K562 (cell line): ENCODE measurements at regions not wholly inside any gene's neighbourhood (a gene's known extent, or its start where the extent isn't known, plus 50 kb on each side); places are given as distances from the start of the nearest gene placed in this dataset.

ENCODE experiments used
- ATAC-seq: fragments of 200-7000 bp; cut with Tn5 transposase; 3 replicates; pipeline ENCODE4 v1.9.1; 2020; ENCODE audit warnings: moderate library complexity
- BruUV-seq: library from RNA; stranded (reverse); fragments of 400-500 nt; replicated peaks from 2 replicates; lab custom pipeline; 2021; lab: Mats Ljungman, UMichigan
- CTCF ChIA-PET: fragments of 300-600 bp; formaldehyde crosslinking; extraction: SDS; loops from one replicate; lab custom pipeline; 2021; ENCODE audit warnings: low intra/inter-chr PET ratio; lab: Yijun Ruan, JAX
- POLR2A ChIA-PET: fragments of 300-600, 350-650 bp; sonication (Branson Sonifier 250); formaldehyde crosslinking; extraction: SDS; loops from one replicate; lab custom pipeline; 2021; ENCODE audit warnings: antibody characterized with exemption, inconsistent platforms; lab: Yijun Ruan, JAX
- DNase-seq, 4 experiments: peaks; one replicate each; pipeline versions ENCODE4 v3.0.0 to v3.0.0-alpha.2; 2011 to 2018; ENCODE audit warnings: low spot score in 3 of 4, mixed read lengths in 3 of 4; ENCODE audit errors: extremely low read depth in 1 of 4
- FAIRE-seq: peaks from 2 replicates; lab custom pipeline; 2011; peaks lifted over from hg19 to GRCh38; lab: Jason Lieb, UNC
- H2AFZ ChIP-seq: 2 replicates; pipeline ENCODE4 v1.6.0; 2011; ENCODE audit warnings: low read depth, low read length, control low read depth, inconsistent platforms
- H3K27ac ChIP-seq: fragments of 200-600 bp; 3 replicates; pipeline ENCODE4 v1.8.0; 2011; ENCODE audit warnings: low read depth, mild to moderate bottlenecking, control low read depth, inconsistent platforms, low read length, moderate library complexity, mixed read lengths; ENCODE audit errors: extremely low read depth
- H3K27me3 ChIP-seq, 2 experiments: fragments of 300-600 bp in 1 of 2; 2 replicates in 1 of 2; 3 replicates in 1 of 2; pipeline versions ENCODE4 v1.6.0 to v1.8.0; 2011; ENCODE audit warnings: inconsistent platforms in 2 of 2, low read length in 2 of 2, mild to moderate bottlenecking in 1 of 2, mixed read lengths in 1 of 2, moderate library complexity in 1 of 2; ENCODE audit not compliant: control insufficient read depth in 2 of 2, insufficient read depth in 2 of 2
- H3K36me3 ChIP-seq: fragments of 300-600 bp; 3 replicates; pipeline ENCODE4 v1.8.0; 2011; ENCODE audit warnings: mild to moderate bottlenecking, low read length, inconsistent platforms; ENCODE audit not compliant: control insufficient read depth, insufficient read depth
- H3K4me1 ChIP-seq, 2 experiments: fragments of 200-600 bp in 1 of 2; replicated peaks in 1 of 2; 2 replicates in 1 of 2; 3 replicates in 1 of 2; pipeline versions ENCODE4 v1.5.1 to v1.8.0; 2011; ENCODE audit warnings: inconsistent platforms in 2 of 2, low read length in 2 of 2, mild to moderate bottlenecking in 1 of 2, mixed read lengths in 1 of 2, moderate library complexity in 1 of 2; ENCODE audit not compliant: control insufficient read depth in 2 of 2, insufficient read depth in 2 of 2
- H3K4me2 ChIP-seq: 2 replicates; pipeline ENCODE4 v1.6.1; 2011; ENCODE audit warnings: low read length, control low read depth, inconsistent platforms, mixed read lengths; ENCODE audit not compliant: insufficient read depth
- H3K4me3 ChIP-seq: fragments of 200-600 bp; sonication (generic), shearing (Covaris generic); 2 replicates; pipeline ENCODE4 v1.5.1; 2016; ENCODE audit warnings: control low read depth, inconsistent platforms
- H3K79me2 ChIP-seq: fragments of 200-600 bp; 3 replicates; pipeline ENCODE4 v1.8.0; 2011; ENCODE audit warnings: low read length, inconsistent platforms; ENCODE audit not compliant: control insufficient read depth, insufficient read depth
- H3K9ac ChIP-seq, 2 experiments: 2 replicates each; pipeline versions ENCODE4 v1.6.0 to v1.6.1; 2011; ENCODE audit warnings: low read depth in 2 of 2, low read length in 2 of 2, control low read depth in 1 of 2, inconsistent platforms in 1 of 2, mild to moderate bottlenecking in 1 of 2, mixed read lengths in 1 of 2; ENCODE audit not compliant: insufficient read depth in 1 of 2
- H3K9me1 ChIP-seq: one replicate; pipeline ENCODE4 v1.6.0; 2011; ENCODE audit warnings: inconsistent platforms, mild to moderate bottlenecking, low read length, moderate library complexity; ENCODE audit not compliant: control insufficient read depth, insufficient read depth
- H3K9me3 ChIP-seq: replicated peaks from 2 replicates; pipeline ENCODE4 v1.5.1; 2011; ENCODE audit warnings: low read depth, low read length, inconsistent platforms; ENCODE audit not compliant: control insufficient read depth, insufficient read depth
- H4K20me1 ChIP-seq: replicated peaks from 2 replicates; pipeline ENCODE4 v1.6.1; 2011; ENCODE audit warnings: low read length, inconsistent platforms, mixed read lengths; ENCODE audit not compliant: control insufficient read depth, insufficient read depth
- CAMTA2 ChIP-seq: fragments of 250-450 bp; sonication (Bioruptor Pico); conservative IDR thresholded peaks from 2 replicates; pipeline ENCODE4 v1.5.1; 2022
- CSDE1 ChIP-seq, 2 experiments: fragments of 450-650 bp; IDR thresholded peaks; 2 replicates each; pipeline ENCODE4 v1.6.1; 2016; ENCODE audit warnings: mild to moderate bottlenecking in 1 of 2
- DDX20 ChIP-seq: fragments of 450-650 bp; IDR thresholded peaks from 2 replicates; pipeline ENCODE4 v1.6.1; 2016; ENCODE audit warnings: missing genetic modification characterization, low read depth, mild to moderate bottlenecking, missing compliant biosample characterization, moderate library complexity
- DLX4 ChIP-seq: fragments of 250-450 bp; sonication (Bioruptor Pico); IDR thresholded peaks from 2 replicates; pipeline ENCODE4 v1.6.1; 2021; ENCODE audit warnings: mild to moderate bottlenecking
- HMGXB4 ChIP-seq: sonication (generic); formaldehyde crosslinking; IDR thresholded peaks from 2 replicates; pipeline ENCODE4 v1.8.1; 2023; ENCODE audit warnings: mild to moderate bottlenecking, missing genetic modification reagents
- HOMEZ ChIP-seq: fragments of 250-450 bp; sonication (Bioruptor Pico); IDR thresholded peaks from 2 replicates; pipeline ENCODE4 v1.4.0; 2020; ENCODE audit warnings: mild to moderate bottlenecking, moderate library complexity
- KHSRP ChIP-seq: fragments of 450-650 bp; IDR thresholded peaks from 2 replicates; pipeline ENCODE4 v1.6.1; 2017
- MAFG ChIP-seq: fragments of 450-650 bp; conservative IDR thresholded peaks from 2 replicates; pipeline ENCODE4 v1.6.1; 2016; ENCODE audit warnings: missing genetic modification characterization, missing compliant biosample characterization
- MAFK ChIP-seq: IDR thresholded peaks from 2 replicates; pipeline ENCODE4 v1.6.1; 2011; ENCODE audit warnings: low read length, improper control_type of control experiment
- MTA2 ChIP-seq: fragments of 450-650 bp; IDR thresholded peaks from 2 replicates; pipeline ENCODE4 v1.6.1; 2016; ENCODE audit warnings: low read depth
- OTX1 ChIP-seq: fragments of 450-650 bp; formaldehyde crosslinking; IDR thresholded peaks from 2 replicates; pipeline ENCODE4 v1.4.0; 2022; ENCODE audit warnings: mild to moderate bottlenecking
- SPI1 ChIP-seq: IDR thresholded peaks from 2 replicates; pipeline ENCODE4 v1.6.1; 2011; ENCODE audit warnings: low read depth, low read length, control low read depth, borderline replicate concordance
- SRSF9 ChIP-seq: fragments of 200-400 bp; formaldehyde crosslinking; IDR thresholded peaks from 2 replicates; pipeline ENCODE4 v1.6.1; 2017; ENCODE audit warnings: low read depth, low read length, borderline replicate concordance
- TRIM28 ChIP-seq: fragments of 450-650 bp; IDR thresholded peaks from 2 replicates; pipeline ENCODE4 v1.6.1; 2017
- ZBTB1 ChIP-seq: sonication (generic); formaldehyde crosslinking; IDR thresholded peaks from 2 replicates; pipeline ENCODE4 v1.8.1; 2023; ENCODE audit warnings: missing genetic modification reagents, low read depth, mild to moderate bottlenecking, borderline replicate concordance
- WGBS: fragments of 100-300 bp; shearing (Covaris generic); methylation state at CpG from one replicate; pipeline ENCODE4 v1.1.6; 2016; ENCODE audit warnings: low coverage, mixed read lengths; ENCODE audit not compliant: insufficient coverage; ENCODE audit errors: missing lambda C conversion rate; 5-methylcytosine and 5-hydroxymethylcytosine counted together
- in situ Hi-C: fragments of 300-500 bp; cut with MboI; formaldehyde crosslinking; loops from 4 replicates; pipeline ENCODE4 v1.15.0; 2018; ENCODE audit warnings: inconsistent platforms, mixed read lengths
- intact Hi-C: fragments of 100-400 bp; cut with micrococcal nuclease; formaldehyde crosslinking; loops from 2 replicates; pipeline ENCODE4 v1.14.2; 2022
- TF ChIP-seq, protein P1 (sequence below): fragments of 250-450 bp; sonication (Bioruptor Pico); IDR thresholded peaks from 2 replicates; pipeline ENCODE4 v1.4.0; 2020

- no peak overlapping the region; a peak in 1 of 4 replicates for H3K9ac ChIP-seq
- ATAC-seq (peak; percentile 72), FAIRE-seq (no peak), DNase-seq (peak in 2 of 4 experiments; percentile 27 to 33)
- POLR2A ChIA-PET: no interaction called here
- H3K4me3 ChIP-seq: no peak overlapping the region
- H3K4me2 ChIP-seq: peak overlapping the region; percentile 2; the same call in 1 of the 2 replicates
- intact Hi-C loops (no loop called here), in situ Hi-C loops (no loop called here)
- CTCF ChIA-PET: no interaction called here
- peaks cover 3 to 5% of the 10 kb centered on the region in 2 experiments; a peak in 3 of 5 replicates for H3K4me1 ChIP-seq
- no peak overlapping the region for H3K27ac ChIP-seq
- peak overlapping the region; percentile 79 for H2AFZ ChIP-seq
- H3K9me1 ChIP-seq: no peaks in the 10 kb centered on the region
- no peaks in the 10 kb centered on the region for H3K36me3 ChIP-seq
- no peaks in the 10 kb centered on the region for H3K79me2 ChIP-seq
- H4K20me1 ChIP-seq: no peaks in the 10 kb centered on the region
- peaks cover 30 to 60% of the 10 kb centered on the region in 2 experiments for H3K27me3 ChIP-seq
- WGBS: 10% methylated on average over 11 of the region's 11 CpGs
- no peaks in the 10 kb centered on the region for H3K9me3 ChIP-seq
- no TSS peak for BruUV-seq
- no peak for TF ChIP-seq MTA2
- no peak for TF ChIP-seq SRSF9
- TF ChIP-seq MAFG: peak; percentile 56
- no peak for TF ChIP-seq DDX20 (tag)
- no peak for TF ChIP-seq HOMEZ
- TF ChIP-seq HMGXB4: no peak
- no peak for TF ChIP-seq TRIM28
- no peak for TF ChIP-seq DLX4
- TF ChIP-seq CSDE1 (IDR thresholded peaks at IDR 0.05): no peak
- TF ChIP-seq OTX1: no peak
- no peak for TF ChIP-seq SPI1
- TF ChIP-seq, protein P1, sequence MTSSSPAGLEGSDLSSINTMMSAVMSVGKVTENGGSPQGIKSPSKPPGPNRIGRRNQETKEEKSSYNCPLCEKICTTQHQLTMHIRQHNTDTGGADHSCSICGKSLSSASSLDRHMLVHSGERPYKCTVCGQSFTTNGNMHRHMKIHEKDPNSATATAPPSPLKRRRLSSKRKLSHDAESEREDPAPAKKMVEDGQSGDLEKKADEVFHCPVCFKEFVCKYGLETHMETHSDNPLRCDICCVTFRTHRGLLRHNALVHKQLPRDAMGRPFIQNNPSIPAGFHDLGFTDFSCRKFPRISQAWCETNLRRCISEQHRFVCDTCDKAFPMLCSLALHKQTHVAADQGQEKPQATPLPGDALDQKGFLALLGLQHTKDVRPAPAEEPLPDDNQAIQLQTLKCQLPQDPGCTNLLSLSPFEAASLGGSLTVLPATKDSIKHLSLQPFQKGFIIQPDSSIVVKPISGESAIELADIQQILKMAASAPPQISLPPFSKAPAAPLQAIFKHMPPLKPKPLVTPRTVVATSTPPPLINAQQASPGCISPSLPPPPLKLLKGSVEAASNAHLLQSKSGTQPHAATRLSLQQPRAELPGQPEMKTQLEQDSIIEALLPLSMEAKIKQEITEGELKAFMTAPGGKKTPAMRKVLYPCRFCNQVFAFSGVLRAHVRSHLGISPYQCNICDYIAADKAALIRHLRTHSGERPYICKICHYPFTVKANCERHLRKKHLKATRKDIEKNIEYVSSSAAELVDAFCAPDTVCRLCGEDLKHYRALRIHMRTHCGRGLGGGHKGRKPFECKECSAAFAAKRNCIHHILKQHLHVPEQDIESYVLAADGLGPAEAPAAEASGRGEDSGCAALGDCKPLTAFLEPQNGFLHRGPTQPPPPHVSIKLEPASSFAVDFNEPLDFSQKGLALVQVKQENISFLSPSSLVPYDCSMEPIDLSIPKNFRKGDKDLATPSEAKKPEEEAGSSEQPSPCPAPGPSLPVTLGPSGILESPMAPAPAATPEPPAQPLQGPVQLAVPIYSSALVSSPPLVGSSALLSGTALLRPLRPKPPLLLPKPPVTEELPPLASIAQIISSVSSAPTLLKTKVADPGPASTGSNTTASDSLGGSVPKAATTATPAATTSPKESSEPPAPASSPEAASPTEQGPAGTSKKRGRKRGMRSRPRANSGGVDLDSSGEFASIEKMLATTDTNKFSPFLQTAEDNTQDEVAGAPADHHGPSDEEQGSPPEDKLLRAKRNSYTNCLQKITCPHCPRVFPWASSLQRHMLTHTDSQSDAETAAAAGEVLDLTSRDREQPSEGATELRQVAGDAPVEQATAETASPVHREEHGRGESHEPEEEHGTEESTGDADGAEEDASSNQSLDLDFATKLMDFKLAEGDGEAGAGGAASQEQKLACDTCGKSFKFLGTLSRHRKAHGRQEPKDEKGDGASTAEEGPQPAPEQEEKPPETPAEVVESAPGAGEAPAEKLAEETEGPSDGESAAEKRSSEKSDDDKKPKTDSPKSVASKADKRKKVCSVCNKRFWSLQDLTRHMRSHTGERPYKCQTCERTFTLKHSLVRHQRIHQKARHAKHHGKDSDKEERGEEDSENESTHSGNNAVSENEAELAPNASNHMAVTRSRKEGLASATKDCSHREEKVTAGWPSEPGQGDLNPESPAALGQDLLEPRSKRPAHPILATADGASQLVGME (CRISPR knock-in tag): no peak
- no peak for TF ChIP-seq CAMTA2 (CRISPR knock-in tag)
- no peak for TF ChIP-seq KHSRP
- peak; percentile 7; the same call in 1 of the 2 replicates for TF ChIP-seq MAFK
- TF ChIP-seq ZBTB1 (CRISPR knock-in tag): no peak
Observed at GRCh38 chr3:44013967-44014366, 227.7 kb upstream of the TOPAZ1 start.
